DOHH2 (cell line): ENCODE measurements at regions not wholly inside any gene's neighbourhood (a gene's known extent, or its start where the extent isn't known, plus 50 kb on each side); places are given as distances from the start of the nearest gene placed in this dataset.

Experiments
- H3F3A ChIP-seq: fragments of 200-600 bp; sonication (generic), shearing (Covaris generic); 2 replicates; pipeline ENCODE4 v1.6.0; 2016; ENCODE audit warnings: antibody characterized with exemption, mild to moderate bottlenecking; ENCODE audit not compliant: control insufficient read depth, insufficient read depth
- H3K27ac ChIP-seq: fragments of 200-600 bp; sonication (generic); 2 replicates; pipeline ENCODE4 v1.5.1; 2014; ENCODE audit warnings: low read depth, mild to moderate bottlenecking, low read length, moderate library complexity
- H3K27me3 ChIP-seq: fragments of 200-600 bp; sonication (generic); 2 replicates; pipeline ENCODE4 v1.6.1; 2014; ENCODE audit warnings: mild to moderate bottlenecking, low read length, mixed read lengths; ENCODE audit not compliant: control insufficient read depth
- H3K36me3 ChIP-seq: fragments of 200-600 bp; sonication (generic); 2 replicates; pipeline ENCODE4 v1.6.1; 2014; ENCODE audit warnings: mild to moderate bottlenecking, low read length, moderate library complexity, mixed read lengths; ENCODE audit not compliant: control insufficient read depth
- H3K4me1 ChIP-seq: fragments of 200-600 bp; sonication (generic); 2 replicates; pipeline ENCODE4 v1.6.1; 2014; ENCODE audit warnings: mild to moderate bottlenecking, low read length, mixed read lengths; ENCODE audit not compliant: control insufficient read depth
- H3K4me2 ChIP-seq: fragments of 200-600 bp; sonication (generic); 2 replicates; pipeline ENCODE4 v1.6.0; 2014; ENCODE audit warnings: mild to moderate bottlenecking, low read length, moderate library complexity
- H3K4me3 ChIP-seq: fragments of 200-600 bp; sonication (generic); 2 replicates; pipeline ENCODE4 v1.5.1; 2014; ENCODE audit warnings: mild to moderate bottlenecking, low read length, mixed read lengths
- H3K79me2 ChIP-seq: fragments of 200-600 bp; sonication (generic); 2 replicates; pipeline ENCODE4 v1.6.1; 2014; ENCODE audit warnings: mild to moderate bottlenecking, low read length, mixed read lengths; ENCODE audit not compliant: control insufficient read depth
- H3K9me2 ChIP-seq: fragments of 200-600 bp; sonication (generic); replicated peaks from 2 replicates; pipeline ENCODE4 v1.6.1; 2014; ENCODE audit warnings: mild to moderate bottlenecking, low read length, mixed read lengths; ENCODE audit not compliant: control insufficient read depth
- H3K9me3 ChIP-seq: fragments of 200-600 bp; sonication (generic); 2 replicates; pipeline ENCODE4 v1.6.1; 2014; ENCODE audit warnings: antibody characterized with exemption, low read length, mixed read lengths; ENCODE audit not compliant: control insufficient read depth, insufficient read depth
- H4K20me1 ChIP-seq: fragments of 200-600 bp; sonication (generic); 2 replicates; pipeline ENCODE4 v1.6.0; 2014; ENCODE audit warnings: low read depth, mild to moderate bottlenecking, antibody characterized with exemption, low read length, moderate library complexity; ENCODE audit not compliant: control insufficient read depth, insufficient read depth
- EZH2phosphoT487 ChIP-seq: fragments of 200-600 bp; sonication (generic); IDR thresholded peaks from 2 replicates; pipeline ENCODE4 v1.6.1; 2017; ENCODE audit warnings: borderline replicate concordance, mild to moderate bottlenecking, antibody characterized with exemption, low read length, moderate library complexity, mixed read lengths
- TF ChIP-seq, protein P1 (sequence below): fragments of 200-600 bp; sonication (generic); IDR thresholded peaks from one replicate; pipeline ENCODE4 v1.5.1; 2014; ENCODE audit warnings: antibody characterized with exemption, mild to moderate bottlenecking, low read depth, low read length; ENCODE audit not compliant: poor library complexity, severe bottlenecking

DNA sequence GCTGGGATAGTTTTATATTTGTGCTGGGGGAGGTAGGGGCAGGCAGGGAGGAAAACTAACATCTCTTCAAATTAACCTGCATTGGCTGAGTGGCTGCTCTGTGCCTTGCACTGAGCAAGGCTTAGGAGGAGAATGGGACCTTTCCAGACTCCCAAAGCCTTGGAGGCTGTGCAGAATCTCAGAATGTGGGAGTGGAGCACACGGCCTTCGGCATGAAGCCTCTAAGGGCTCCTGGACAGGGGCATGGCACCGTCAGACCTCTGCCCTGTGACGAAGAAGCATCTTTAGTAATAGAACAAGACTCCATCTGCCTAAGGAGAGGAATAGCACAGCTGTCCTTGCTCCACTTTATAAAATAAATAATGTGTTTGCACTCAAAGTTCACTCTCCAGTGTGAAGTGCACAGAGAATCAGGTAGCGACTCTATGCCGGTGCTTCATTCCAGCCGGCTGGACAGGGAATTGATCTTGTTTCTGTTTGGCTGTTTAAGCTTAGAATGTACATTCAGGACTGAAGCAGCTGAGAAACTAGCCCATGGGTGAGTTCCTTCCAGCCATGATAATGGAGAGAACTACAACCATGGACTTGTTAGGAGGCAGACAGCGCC is 228.5 kb upstream of the ADAMTS9 start:
- Histone ChIP-seq H3K9me2 (no peaks in the 10 kb centered on the region), H3K4me3 (no peak overlapping the region), H3K9me3 (no peaks in the 10 kb centered on the region), H3K36me3 (no peaks in the 10 kb centered on the region), H4K20me1 (no peaks in the 10 kb centered on the region), H3F3A (no peaks in the 10 kb centered on the region), H3K27ac (no peak overlapping the region), H3K27me3 (no peaks in the 10 kb centered on the region), H3K4me1 (no peaks in the 10 kb centered on the region), H3K4me2 (no peak overlapping the region), H3K79me2 (no peaks in the 10 kb centered on the region)
- TF ChIP-seq, protein P1, sequence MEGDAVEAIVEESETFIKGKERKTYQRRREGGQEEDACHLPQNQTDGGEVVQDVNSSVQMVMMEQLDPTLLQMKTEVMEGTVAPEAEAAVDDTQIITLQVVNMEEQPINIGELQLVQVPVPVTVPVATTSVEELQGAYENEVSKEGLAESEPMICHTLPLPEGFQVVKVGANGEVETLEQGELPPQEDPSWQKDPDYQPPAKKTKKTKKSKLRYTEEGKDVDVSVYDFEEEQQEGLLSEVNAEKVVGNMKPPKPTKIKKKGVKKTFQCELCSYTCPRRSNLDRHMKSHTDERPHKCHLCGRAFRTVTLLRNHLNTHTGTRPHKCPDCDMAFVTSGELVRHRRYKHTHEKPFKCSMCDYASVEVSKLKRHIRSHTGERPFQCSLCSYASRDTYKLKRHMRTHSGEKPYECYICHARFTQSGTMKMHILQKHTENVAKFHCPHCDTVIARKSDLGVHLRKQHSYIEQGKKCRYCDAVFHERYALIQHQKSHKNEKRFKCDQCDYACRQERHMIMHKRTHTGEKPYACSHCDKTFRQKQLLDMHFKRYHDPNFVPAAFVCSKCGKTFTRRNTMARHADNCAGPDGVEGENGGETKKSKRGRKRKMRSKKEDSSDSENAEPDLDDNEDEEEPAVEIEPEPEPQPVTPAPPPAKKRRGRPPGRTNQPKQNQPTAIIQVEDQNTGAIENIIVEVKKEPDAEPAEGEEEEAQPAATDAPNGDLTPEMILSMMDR: no peak
- no peak for TF ChIP-seq EZH2phosphoT487

DNA sequence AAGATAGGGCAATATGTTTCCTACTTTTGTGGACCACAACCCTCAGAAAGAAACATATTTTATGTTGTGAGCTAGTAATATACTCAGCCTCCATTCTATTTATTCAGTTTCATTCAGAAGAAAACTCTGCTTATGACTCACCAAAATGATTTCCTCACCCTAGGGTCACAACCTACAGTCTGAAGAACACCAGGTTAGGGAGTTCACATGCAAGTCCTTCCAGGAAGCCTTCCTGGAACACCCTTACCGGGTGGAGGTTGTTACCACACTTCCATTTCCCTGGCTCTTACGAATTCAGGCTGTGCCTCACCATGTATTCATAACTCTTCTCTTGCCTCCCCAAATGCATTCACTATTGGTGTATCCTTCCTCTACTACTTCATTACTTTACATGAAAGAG is 228.0 kb upstream of the ADAMTS9 start:
- H3K9me3 ChIP-seq: no peaks in the 10 kb centered on the region
- no peak overlapping the region for H3K4me2 ChIP-seq
- H3K4me3 ChIP-seq: no peak overlapping the region
- no peaks in the 10 kb centered on the region for H3K27me3 ChIP-seq
- no peaks in the 10 kb centered on the region for H3K79me2 ChIP-seq
- H3K27ac ChIP-seq: no peak overlapping the region
- no peaks in the 10 kb centered on the region for H3K36me3 ChIP-seq
- no peaks in the 10 kb centered on the region for H3K4me1 ChIP-seq
- no peak for TF ChIP-seq EZH2phosphoT487
- TF ChIP-seq, protein P1: no peak
- no peaks in the 10 kb centered on the region for H4K20me1 ChIP-seq
- no peaks in the 10 kb centered on the region for H3F3A ChIP-seq
- no peaks in the 10 kb centered on the region for H3K9me2 ChIP-seq

DNA sequence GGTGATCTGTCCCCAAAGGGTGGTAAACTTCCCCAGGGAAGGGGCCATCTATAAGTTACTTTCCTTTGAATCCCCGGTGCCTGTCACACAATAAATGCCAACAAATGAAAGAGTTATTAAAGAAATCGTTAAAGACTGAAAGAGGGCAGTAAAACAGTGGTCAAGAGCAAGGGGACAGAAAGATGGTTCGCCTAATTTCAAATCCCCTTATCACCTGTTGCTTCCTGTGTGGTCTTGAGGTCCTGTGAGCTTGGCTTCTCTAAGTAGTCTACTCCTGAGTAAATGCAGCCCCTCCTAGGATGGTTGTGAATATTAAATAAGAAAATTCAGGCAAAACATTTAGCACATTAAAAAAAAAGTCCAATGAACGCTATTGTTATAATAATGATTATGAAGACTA is 225.7 kb upstream of the ADAMTS9 start:
- no peaks in the 10 kb centered on the region for H3F3A ChIP-seq
- H3K9me3 ChIP-seq: no peaks in the 10 kb centered on the region
- no peaks in the 10 kb centered on the region for H4K20me1 ChIP-seq
- no peak overlapping the region for H3K4me2 ChIP-seq
- H3K79me2 ChIP-seq: no peaks in the 10 kb centered on the region
- no peaks in the 10 kb centered on the region for H3K4me1 ChIP-seq
- no peaks in the 10 kb centered on the region for H3K9me2 ChIP-seq
- H3K27me3 ChIP-seq: no peaks in the 10 kb centered on the region
- no peak for TF ChIP-seq EZH2phosphoT487
- TF ChIP-seq, protein P1: no peak
- H3K27ac ChIP-seq: no peak overlapping the region
- no peak overlapping the region for H3K4me3 ChIP-seq
- no peaks in the 10 kb centered on the region for H3K36me3 ChIP-seq
